Fibroblast of lung (primary cell): ENCODE measurements at regions not wholly inside any gene's neighbourhood (a gene's known extent, or its start where the extent isn't known, plus 50 kb on each side); places are given as distances from the start of the nearest gene placed in this dataset.

Source experiments
- EZH2 ChIP-seq: IDR thresholded peaks from 2 replicates; pipeline ENCODE4 v1.5.1; 2012; ENCODE audit warnings: low read length, control low read depth, mild to moderate bottlenecking; ENCODE audit errors: missing control alignments
- TF ChIP-seq, protein P1 (sequence below), 2 donors: IDR thresholded peaks in 1 of 2; conservative IDR thresholded peaks in 1 of 2; 1 replicate in 1 of 2; 2 replicates in 1 of 2; pipeline ENCODE4 v1.5.1; 2011 to 2012; ENCODE audit warnings: low read length in 2 of 2, control low read depth in 1 of 2, inconsistent platforms in 1 of 2, low read depth in 1 of 2, mild to moderate bottlenecking in 1 of 2

DNA sequence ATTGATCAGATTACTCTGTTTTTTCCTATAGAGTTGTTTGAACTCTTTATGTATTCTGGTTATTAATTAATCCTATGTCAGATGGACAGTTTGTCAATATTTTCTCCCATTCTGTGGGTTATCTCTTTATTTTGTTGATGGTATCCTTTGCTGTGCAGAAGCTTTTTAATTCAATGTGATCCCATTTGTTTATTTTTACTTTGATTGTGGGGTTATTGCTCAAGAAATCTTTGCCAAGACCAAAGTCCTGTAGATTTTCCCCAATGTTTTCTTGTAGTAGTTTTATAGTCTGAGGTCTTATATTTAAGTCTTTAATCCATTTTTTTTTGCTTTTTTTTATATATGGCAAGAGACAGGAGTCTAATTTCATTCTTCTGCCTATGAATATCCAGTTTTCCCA, 86.2 kb upstream of the FIGN start:
- TF ChIP-seq, protein P1, sequence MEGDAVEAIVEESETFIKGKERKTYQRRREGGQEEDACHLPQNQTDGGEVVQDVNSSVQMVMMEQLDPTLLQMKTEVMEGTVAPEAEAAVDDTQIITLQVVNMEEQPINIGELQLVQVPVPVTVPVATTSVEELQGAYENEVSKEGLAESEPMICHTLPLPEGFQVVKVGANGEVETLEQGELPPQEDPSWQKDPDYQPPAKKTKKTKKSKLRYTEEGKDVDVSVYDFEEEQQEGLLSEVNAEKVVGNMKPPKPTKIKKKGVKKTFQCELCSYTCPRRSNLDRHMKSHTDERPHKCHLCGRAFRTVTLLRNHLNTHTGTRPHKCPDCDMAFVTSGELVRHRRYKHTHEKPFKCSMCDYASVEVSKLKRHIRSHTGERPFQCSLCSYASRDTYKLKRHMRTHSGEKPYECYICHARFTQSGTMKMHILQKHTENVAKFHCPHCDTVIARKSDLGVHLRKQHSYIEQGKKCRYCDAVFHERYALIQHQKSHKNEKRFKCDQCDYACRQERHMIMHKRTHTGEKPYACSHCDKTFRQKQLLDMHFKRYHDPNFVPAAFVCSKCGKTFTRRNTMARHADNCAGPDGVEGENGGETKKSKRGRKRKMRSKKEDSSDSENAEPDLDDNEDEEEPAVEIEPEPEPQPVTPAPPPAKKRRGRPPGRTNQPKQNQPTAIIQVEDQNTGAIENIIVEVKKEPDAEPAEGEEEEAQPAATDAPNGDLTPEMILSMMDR (conservative IDR thresholded peaks at IDR 0.05 in 1 of 2, IDR thresholded peaks at IDR 0.05 in 1 of 2; ENCODE audit: low read depth in 1 of 2, low read length in 2 of 2): no peak
- no peak for TF ChIP-seq EZH2
